Right atrium auricular region (tissue), 2 donors: ENCODE measurements at regions not wholly inside any gene's neighbourhood (a gene's known extent, or its start where the extent isn't known, plus 50 kb on each side); places are given as distances from the start of the nearest gene placed in this dataset.

Source experiments
- DNase-seq: peaks from one replicate; pipeline ENCODE4 v3.0.0-alpha.2; 2019; ENCODE audit warnings: low spot score
- H3K27ac ChIP-seq, 2 donors: fragments of 200-600 bp; sonication (generic); 1 replicate in 1 of 2; 2 replicates in 1 of 2; pipeline ENCODE4 v1.5.1; 2016 to 2019
- H3K27me3 ChIP-seq, 2 donors: fragments of 200-600 bp; sonication (generic); one replicate each; pipeline versions ENCODE4 v1.5.1 to v1.6.0; 2017 to 2019
- H3K36me3 ChIP-seq: fragments of 200-600 bp; sonication (generic); one replicate; pipeline ENCODE4 v1.5.1; 2016
- H3K4me1 ChIP-seq, 2 donors: fragments of 200-600 bp; sonication (generic); one replicate each; pipeline versions ENCODE4 v1.5.1 to v1.6.0; 2017 to 2019
- H3K4me3 ChIP-seq, 2 donors: fragments of 200-600 bp; sonication (generic); 1 replicate in 1 of 2; 2 replicates in 1 of 2; pipeline ENCODE4 v1.5.1; 2017 to 2019; ENCODE audit warnings: mild to moderate bottlenecking in 1 of 2, moderate library complexity in 1 of 2
- H3K9me3 ChIP-seq, 2 donors: fragments of 200-600 bp; sonication (generic); one replicate each; pipeline ENCODE4 v1.5.1; 2019
- TF ChIP-seq, protein P1 (sequence below), 2 donors: fragments of 200-600 bp; sonication (generic); IDR thresholded peaks; one replicate each; pipeline ENCODE4 v1.5.1; 2019; ENCODE audit warnings: antibody characterized with exemption in 2 of 2

DNA sequence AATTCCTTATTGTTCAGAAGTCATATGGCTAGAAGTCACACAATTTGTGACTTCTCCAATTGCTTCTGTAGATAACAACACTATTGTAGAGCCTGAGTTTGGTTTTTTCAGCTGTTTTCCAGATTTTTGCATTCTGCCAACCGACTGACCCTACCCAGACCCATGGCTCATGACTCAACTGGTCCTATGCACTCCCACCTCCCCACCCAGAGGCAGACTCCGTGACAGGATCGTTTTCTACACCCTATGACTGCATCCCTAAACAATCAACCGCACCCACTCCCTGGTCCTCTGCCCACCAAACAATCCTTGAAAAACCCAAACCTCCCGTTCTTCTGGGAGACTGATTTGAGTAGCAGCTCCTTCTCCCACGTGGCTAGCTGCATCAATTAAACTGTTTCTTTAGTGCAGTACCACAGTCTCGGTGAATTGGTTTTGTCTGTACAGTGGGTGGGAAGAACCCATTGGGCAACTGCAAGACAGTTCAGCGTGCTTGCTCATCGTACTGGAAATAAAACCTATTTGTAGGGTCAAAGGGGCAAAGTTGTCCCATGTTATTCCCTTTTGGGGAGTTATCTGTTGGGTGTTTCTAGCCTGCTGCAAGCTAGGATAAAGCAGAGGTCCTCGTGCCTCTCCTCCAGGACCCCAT lies 150.3 kb upstream of the FAM20C start:
- TF ChIP-seq, protein P1, sequence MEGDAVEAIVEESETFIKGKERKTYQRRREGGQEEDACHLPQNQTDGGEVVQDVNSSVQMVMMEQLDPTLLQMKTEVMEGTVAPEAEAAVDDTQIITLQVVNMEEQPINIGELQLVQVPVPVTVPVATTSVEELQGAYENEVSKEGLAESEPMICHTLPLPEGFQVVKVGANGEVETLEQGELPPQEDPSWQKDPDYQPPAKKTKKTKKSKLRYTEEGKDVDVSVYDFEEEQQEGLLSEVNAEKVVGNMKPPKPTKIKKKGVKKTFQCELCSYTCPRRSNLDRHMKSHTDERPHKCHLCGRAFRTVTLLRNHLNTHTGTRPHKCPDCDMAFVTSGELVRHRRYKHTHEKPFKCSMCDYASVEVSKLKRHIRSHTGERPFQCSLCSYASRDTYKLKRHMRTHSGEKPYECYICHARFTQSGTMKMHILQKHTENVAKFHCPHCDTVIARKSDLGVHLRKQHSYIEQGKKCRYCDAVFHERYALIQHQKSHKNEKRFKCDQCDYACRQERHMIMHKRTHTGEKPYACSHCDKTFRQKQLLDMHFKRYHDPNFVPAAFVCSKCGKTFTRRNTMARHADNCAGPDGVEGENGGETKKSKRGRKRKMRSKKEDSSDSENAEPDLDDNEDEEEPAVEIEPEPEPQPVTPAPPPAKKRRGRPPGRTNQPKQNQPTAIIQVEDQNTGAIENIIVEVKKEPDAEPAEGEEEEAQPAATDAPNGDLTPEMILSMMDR (IDR thresholded peaks at IDR 0.05), result no peak
- Histone ChIP-seq H3K27me3 (no peaks in the 10 kb centered on the region), H3K4me1 (no peaks in the 10 kb centered on the region), H3K27ac (no peak overlapping the region), H3K36me3 (no peaks in the 10 kb centered on the region), H3K4me3 (no peak overlapping the region), H3K9me3 (no peaks in the 10 kb centered on the region)
- peak; percentile 47 for DNase-seq

DNA sequence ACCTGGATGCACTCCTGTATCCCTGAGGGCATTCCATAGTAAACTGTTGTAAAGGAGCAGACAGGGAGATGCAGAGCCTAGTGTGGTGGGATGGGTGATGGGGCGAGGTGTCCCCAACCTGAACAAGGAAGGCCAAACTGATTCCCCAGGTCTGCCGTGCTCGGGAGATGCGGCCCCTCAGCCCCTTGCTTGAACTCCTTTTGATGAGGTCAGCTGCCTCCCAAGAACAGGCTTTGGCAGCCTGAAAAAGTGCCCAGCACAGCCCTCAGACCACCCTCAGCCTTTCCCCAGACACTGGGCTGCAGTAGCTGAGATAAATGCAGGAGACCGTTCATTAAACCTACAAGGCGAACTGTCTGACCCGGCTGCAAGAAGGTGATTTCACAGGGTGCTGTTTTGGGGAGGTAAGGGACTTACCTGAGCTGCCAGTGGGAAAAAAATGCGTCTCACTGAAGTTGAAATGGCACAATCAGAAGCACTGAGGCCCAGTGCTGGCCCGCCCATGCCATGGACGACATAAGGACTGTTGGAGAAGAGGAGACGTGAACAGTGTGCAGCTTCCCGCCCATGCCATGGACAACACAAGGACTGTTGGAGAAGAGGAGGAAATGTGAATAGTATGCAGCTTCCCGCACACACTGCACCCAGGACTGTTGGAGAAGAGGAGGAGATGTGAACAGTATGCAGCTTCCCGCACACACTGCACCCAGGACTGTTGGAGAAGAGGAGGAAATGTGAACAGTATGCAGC lies 148.4 kb upstream of the FAM20C start:
- TF ChIP-seq, protein P1 (IDR thresholded peaks at IDR 0.05), result no peak
- no peaks in the 10 kb centered on the region for H3K36me3 ChIP-seq
- no peaks in the 10 kb centered on the region for H3K9me3 ChIP-seq
- H3K4me3 ChIP-seq, result no peak overlapping the region
- no peak overlapping the region for H3K27ac ChIP-seq
- peak; percentile 36 for DNase-seq
- no peaks in the 10 kb centered on the region for H3K27me3 ChIP-seq
- no peaks in the 10 kb centered on the region for H3K4me1 ChIP-seq

DNA sequence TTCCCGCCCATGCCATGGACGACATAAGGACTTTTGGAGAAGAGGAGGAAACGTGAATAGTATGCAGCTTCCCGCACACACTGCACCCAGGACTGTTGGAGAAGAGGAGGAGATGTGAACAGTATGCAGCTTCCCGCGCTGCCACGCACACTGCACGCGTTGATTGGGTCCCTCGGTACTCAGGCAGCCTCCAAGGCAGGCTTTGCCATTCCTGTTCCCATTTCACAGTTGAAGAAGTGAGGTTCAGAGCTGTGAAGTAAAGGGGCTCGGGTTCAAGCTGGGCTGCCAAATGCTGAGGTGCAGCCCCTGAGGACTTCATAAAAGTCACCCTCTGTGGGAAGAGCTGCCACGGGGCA lies 147.9 kb upstream of the FAM20C start:
- H3K9me3 ChIP-seq, result no peaks in the 10 kb centered on the region
- TF ChIP-seq, protein P1 (IDR thresholded peaks at IDR 0.05), result no peak

DNA sequence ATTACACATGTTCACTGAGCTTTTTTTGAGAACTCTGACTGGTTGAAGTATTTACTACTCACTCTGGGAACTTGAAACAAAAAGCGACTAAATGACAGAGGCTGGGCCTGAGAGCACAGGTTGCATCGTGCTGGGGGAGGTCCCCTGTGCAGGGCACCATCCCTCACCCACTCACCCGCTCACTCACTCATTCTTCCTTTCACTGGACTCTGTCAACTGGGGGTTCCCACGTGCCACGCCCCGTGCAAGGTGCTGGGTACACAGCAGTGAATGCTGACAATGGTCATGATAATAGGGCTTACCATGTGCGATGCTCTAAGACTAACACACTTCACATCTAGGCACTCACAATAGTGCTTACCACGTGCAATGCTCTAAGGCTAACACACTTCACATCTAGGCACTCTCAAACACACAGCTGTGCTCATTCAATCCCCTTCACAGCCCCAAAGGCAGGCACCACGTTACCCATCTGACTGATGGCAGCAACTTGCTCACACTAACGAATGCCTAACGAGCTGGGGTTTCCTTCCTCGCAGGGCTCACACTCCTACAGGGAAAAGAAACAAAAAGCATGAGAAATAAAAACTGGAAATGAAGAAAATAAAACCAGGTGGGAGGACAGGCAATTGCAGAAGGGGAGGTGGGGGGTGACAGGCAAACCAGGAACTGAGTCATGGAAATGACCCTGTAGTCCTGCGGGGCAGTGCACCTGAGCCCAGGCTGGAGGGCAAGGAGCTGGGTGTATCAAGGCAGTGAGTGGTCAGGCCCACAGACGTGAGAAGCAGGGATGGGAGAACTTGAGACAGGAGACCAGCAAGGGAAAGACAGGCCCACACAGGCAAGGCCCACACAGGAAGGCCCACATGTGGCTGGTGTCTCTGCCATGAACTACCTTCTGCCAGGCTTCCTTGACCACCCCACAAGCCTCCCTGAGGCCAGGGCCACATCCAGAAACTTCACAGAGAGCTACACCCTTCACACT lies 147.0 kb upstream of the FAM20C start:
- peak; percentile 42 for DNase-seq
- Histone ChIP-seq H3K9me3 (no peaks in the 10 kb centered on the region), H3K4me3 (no peak overlapping the region), H3K27ac (no peak overlapping the region), H3K36me3 (no peaks in the 10 kb centered on the region), H3K27me3 (no peaks in the 10 kb centered on the region), H3K4me1 (no peaks in the 10 kb centered on the region)
- TF ChIP-seq, protein P1 (IDR thresholded peaks at IDR 0.05), result no peak

More for the DNA sequence above, 147.9 kb upstream of the FAM20C start:
- DNase-seq, result no peak
- no peaks in the 10 kb centered on the region for H3K4me1 ChIP-seq
- no peak overlapping the region for H3K4me3 ChIP-seq
- H3K27ac ChIP-seq, result no peak overlapping the region
- no peaks in the 10 kb centered on the region for H3K27me3 ChIP-seq
- no peaks in the 10 kb centered on the region for H3K36me3 ChIP-seq

DNA sequence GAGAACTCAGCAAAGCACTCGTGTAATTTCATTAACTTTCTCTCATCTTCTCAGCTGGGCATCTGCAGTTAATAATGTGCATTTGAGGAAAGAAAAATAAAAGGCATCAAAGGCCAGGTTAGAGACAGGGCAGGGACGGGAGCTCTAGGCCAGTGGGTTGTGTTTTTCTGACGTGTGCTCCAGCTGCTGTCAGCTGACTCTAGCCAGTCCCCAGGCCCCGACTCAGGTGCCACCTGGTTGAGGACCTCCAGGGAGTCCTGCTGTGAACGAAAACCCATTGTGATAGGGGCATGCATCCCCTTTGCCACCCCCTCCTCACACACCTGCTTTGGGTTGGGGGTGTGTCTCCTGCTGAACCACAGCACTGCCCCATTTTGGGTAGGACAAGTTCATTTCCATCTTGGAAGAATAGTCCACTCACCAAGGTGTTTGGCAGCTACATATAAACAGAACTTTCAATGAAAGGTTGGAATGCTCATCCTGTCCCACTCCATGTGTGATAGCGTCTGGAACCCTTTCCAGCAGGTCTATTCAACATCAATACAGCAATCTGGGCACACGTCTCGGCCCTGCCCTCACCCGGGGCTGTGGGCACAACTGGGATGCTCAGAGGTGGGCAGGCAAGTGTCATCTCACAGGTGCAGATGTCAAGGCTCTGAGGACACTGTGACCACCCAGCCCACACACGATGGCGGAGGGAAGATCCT lies 146.1 kb upstream of the FAM20C start:
- TF ChIP-seq, protein P1 (IDR thresholded peaks at IDR 0.05), result no peak
- DNase-seq, result peak; percentile 36
- Histone ChIP-seq H3K4me3 (no peak overlapping the region), H3K36me3 (no peaks in the 10 kb centered on the region), H3K9me3 (no peaks in the 10 kb centered on the region), H3K27me3 (no peaks in the 10 kb centered on the region), H3K4me1 (no peaks in the 10 kb centered on the region), H3K27ac (no peak overlapping the region)
